GM12878 (cell line): ENCODE measurements at regions not wholly inside any gene's neighbourhood (a gene's known extent, or its start where the extent isn't known, plus 50 kb on each side); places are given as distances from the start of the nearest gene placed in this dataset.
"Not testable (repeated sequence)": the region's sequence is repeated elsewhere in the genome, so short reads cannot be mapped to it uniquely, and the experiment has no call there.

Experiments
- ATAC-seq: fragments of 200-7000 bp; cut with Tn5 transposase; 3 replicates; pipeline ENCODE4 v1.9.1; 2020; ENCODE audit warnings: mild to moderate bottlenecking, moderate library complexity
- BruUV-seq: library from RNA; stranded (reverse); fragments of 400-500 nt; replicated peaks from 2 replicates; lab custom pipeline; 2021; lab: Mats Ljungman, UMichigan
- CTCF ChIA-PET: fragments of 300-600 bp; sonication (Branson Sonifier 250); formaldehyde crosslinking; extraction: SDS; loops from one replicate; lab custom pipeline; 2021; ENCODE audit warnings: inconsistent platforms; lab: Yijun Ruan, JAX
- POLR2A ChIA-PET: fragments of 350-600 bp; formaldehyde crosslinking; extraction: SDS; loops from one replicate; lab custom pipeline; 2021; ENCODE audit warnings: inconsistent platforms; lab: Charles Lee
- RAD21 ChIA-PET: fragments of 300-600 bp; sonication (Branson Sonifier 250); formaldehyde crosslinking; loops from one replicate; lab custom pipeline; 2023; ENCODE audit warnings: antibody characterized with exemption; ENCODE audit not compliant: unreplicated experiment; lab: Charles Lee
- SMC1A ChIA-PET: fragments of 300-600 bp; sonication (Branson Sonifier 250); formaldehyde crosslinking; loops from one replicate; lab custom pipeline; 2023; ENCODE audit not compliant: unreplicated experiment, uncharacterized antibody; lab: Charles Lee
- DNase-seq: peaks from one replicate; pipeline ENCODE4 v3.0.0-alpha.2; 2011; ENCODE audit warnings: low read depth, low spot score
- FAIRE-seq: peaks from 3 replicates; lab custom pipeline; 2011; peaks lifted over from hg19 to GRCh38; lab: Jason Lieb, UNC
- H2AFZ ChIP-seq: 2 replicates; pipeline ENCODE4 v1.6.0; 2011; ENCODE audit warnings: low read depth, low read length, control low read depth; ENCODE audit not compliant: control insufficient read depth
- H3K27ac ChIP-seq: 2 replicates; pipeline ENCODE4 v1.5.1; 2011; ENCODE audit warnings: control low read depth; ENCODE audit not compliant: control insufficient read depth, insufficient read depth
- H3K27me3 ChIP-seq, 2 experiments: replicated peaks in 1 of 2; 2 replicates each; pipeline versions ENCODE4 v1.6.0 to v1.6.1; 2011; ENCODE audit warnings: low read length in 1 of 2; ENCODE audit not compliant: control insufficient read depth in 2 of 2, insufficient read depth in 2 of 2
- H3K36me3 ChIP-seq, 2 experiments: 2 replicates each; pipeline ENCODE4 v1.5.1; 2011; ENCODE audit warnings: low read length in 1 of 2; ENCODE audit not compliant: control insufficient read depth in 2 of 2, insufficient read depth in 2 of 2
- H3K4me1 ChIP-seq: 2 replicates; pipeline ENCODE4 v1.6.1; 2011; ENCODE audit warnings: mild to moderate bottlenecking, low read length, moderate library complexity, mixed read lengths; ENCODE audit not compliant: control insufficient read depth, insufficient read depth
- H3K4me2 ChIP-seq: 2 replicates; pipeline ENCODE4 v1.6.0; 2011; ENCODE audit warnings: control low read depth; ENCODE audit not compliant: control insufficient read depth, insufficient read depth
- H3K4me3 ChIP-seq: fragments of 200-600 bp; sonication (generic); 2 replicates; pipeline ENCODE4 v1.5.1; 2016
- H3K79me2 ChIP-seq: 2 replicates; pipeline ENCODE4 v1.6.0; 2011; ENCODE audit warnings: low read length; ENCODE audit not compliant: control insufficient read depth, insufficient read depth
- H3K9ac ChIP-seq: 2 replicates; pipeline ENCODE4 v1.8.0; 2011; ENCODE audit warnings: low read length, control low read depth, mixed read lengths; ENCODE audit not compliant: control insufficient read depth, insufficient read depth
- H3K9me3 ChIP-seq: replicated peaks from 3 replicates; pipeline ENCODE4 v1.5.1; 2011; ENCODE audit warnings: mild to moderate bottlenecking, low read length; ENCODE audit not compliant: control insufficient read depth, insufficient read depth
- H4K20me1 ChIP-seq: 2 replicates; pipeline ENCODE4 v1.6.0; 2011; ENCODE audit not compliant: control insufficient read depth, insufficient read depth
- IRF3 ChIP-seq: fragments of 450-650 bp; IDR thresholded peaks from 2 replicates; pipeline ENCODE4 v1.6.1; 2014; ENCODE audit warnings: mild to moderate bottlenecking
- NR2C2 ChIP-seq: IDR thresholded peaks from 2 replicates; pipeline ENCODE4 v1.6.1; 2011; ENCODE audit warnings: borderline replicate concordance, low read depth; ENCODE audit not compliant: control insufficient read depth, insufficient read length
- PRDM15 ChIP-seq: fragments of 450-650 bp; formaldehyde crosslinking; IDR thresholded peaks from 2 replicates; pipeline ENCODE4 v1.4.0; 2020; ENCODE audit warnings: mild to moderate bottlenecking, moderate library complexity
- STAT1 ChIP-seq: fragments of 450-650 bp; conservative IDR thresholded peaks from 2 replicates; pipeline ENCODE4 v1.6.1; 2014; ENCODE audit warnings: antibody characterized with exemption, mild to moderate bottlenecking
- WGBS: methylation state at CpG from one replicate; pipeline ENCODE4 v1.1.6; 2016; ENCODE audit warnings: low lambda C conversion rate; ENCODE audit not compliant: insufficient replicate concordance, insufficient coverage; ENCODE audit errors: missing lambda C conversion rate; 5-methylcytosine and 5-hydroxymethylcytosine counted together
- in situ Hi-C: fragments of 300-500 bp; cut with MboI; formaldehyde crosslinking; loops from 9 replicates; pipeline ENCODE4 v1.14.3; 2018; ENCODE audit warnings: mixed read lengths
- intact Hi-C: fragments of 100-400 bp; cut with micrococcal nuclease; formaldehyde crosslinking; loops from one replicate; pipeline ENCODE4 v1.14.2; 2022; ENCODE audit not compliant: unreplicated experiment

- FAIRE-seq, intact Hi-C loops, H3K36me3 ChIP-seq, ATAC-seq, H4K20me1 ChIP-seq, H3K4me2 ChIP-seq, SMC1A ChIA-PET, CTCF ChIA-PET, H3K4me3 ChIP-seq, H3K9ac ChIP-seq, BruUV-seq, H2AFZ ChIP-seq, DNase-seq, H3K9me3 ChIP-seq, H3K79me2 ChIP-seq, RAD21 ChIA-PET, H3K27me3 ChIP-seq, H3K27ac ChIP-seq, H3K4me1 ChIP-seq: not testable (repeated sequence)
- POLR2A ChIA-PET, result interaction anchor here (0.6 kb wide), 1 partner anchor 324 kb away, joined by 4 read pairs; no protein-coding TSS in a partner anchor
- in situ Hi-C loops, result loop anchor here (25.0 kb wide), 1 partner anchor 672 kb away; no protein-coding TSS in a partner anchor
- 95% methylated on average over 15 of the region's 16 CpGs for WGBS
- peak; percentile 54; the same call in 1 of the 2 replicates for TF ChIP-seq PRDM15 (CRISPR knock-in tag)
These were observed 147.5 kb upstream of the C1QTNF3 start for GRCh38 chr5:34190466-34190865.

- H3K4me3 ChIP-seq, SMC1A ChIA-PET, intact Hi-C loops, H3K4me1 ChIP-seq, H2AFZ ChIP-seq, H3K4me2 ChIP-seq, FAIRE-seq, RAD21 ChIA-PET, H3K36me3 ChIP-seq, H3K9me3 ChIP-seq, H4K20me1 ChIP-seq, H3K9ac ChIP-seq, H3K79me2 ChIP-seq, H3K27me3 ChIP-seq, CTCF ChIA-PET, H3K27ac ChIP-seq, ATAC-seq, DNase-seq, BruUV-seq: not testable (repeated sequence)
- TF ChIP-seq NR2C2 (peak; percentile 11), STAT1 (0 out of 2 replicates have a peak, but pooled peaks have one; percentile 38), IRF3 (0 out of 2 replicates have a peak, but pooled peaks have one; percentile 4)
- in situ Hi-C loops, result loop anchor here (25.0 kb wide), 1 partner anchor 671 kb away; no protein-coding TSS in a partner anchor
- 92% methylated on average over 17 of the region's 17 CpGs for WGBS
- POLR2A ChIA-PET, result interaction anchor here (0.6 kb wide), 1 partner anchor 323 kb away, joined by 4 read pairs; no protein-coding TSS in a partner anchor
These were observed 148.3 kb upstream of the C1QTNF3 start for GRCh38 chr5:34191279-34191744.
